ENCODE measurements at regions not wholly inside any gene's neighbourhood (a gene's known extent, or its start where the extent isn't known, plus 50 kb on each side); places are given as distances from the start of the nearest gene placed in this dataset.
"Not testable (repeated sequence)": the region's sequence is repeated elsewhere in the genome, so short reads cannot be mapped to it uniquely, and the experiment has no call there.

- DNase-seq (ENCODE audit: low spot score), result not testable (repeated sequence)
Observed at GRCh38 chr16:10272250-10272854, 90.1 kb upstream of the GRIN2A start.

GRCh38 chr16:10275214-10275996 is 93.2 kb upstream of the GRIN2A start:
- DNase-seq (ENCODE audit: low spot score), result not testable (repeated sequence)

- DNase-seq (ENCODE audit: low spot score), result no peak
Observed at GRCh38 chr16:10277597-10277996, 95.4 kb upstream of the GRIN2A start.

GRCh38 chr16:10280262-10281170 is 98.3 kb upstream of the GRIN2A start:
- DNase-seq (ENCODE audit: low spot score), result no peak

- DNase-seq (ENCODE audit: low spot score), result no peak
Observed at GRCh38 chr16:10282367-10282766, 100.1 kb upstream of the GRIN2A start.

- not testable (repeated sequence) for DNase-seq (ENCODE audit: low spot score)
Observed at GRCh38 chr16:10283246-10283645, 101.0 kb upstream of the GRIN2A start.

GRCh38 chr16:10290467-10291105 is 95.3 kb upstream of the ATF7IP2 start:
- DNase-seq (ENCODE audit: low spot score), result not testable (repeated sequence)

- not testable (repeated sequence) for DNase-seq (ENCODE audit: low spot score)
Observed at GRCh38 chr16:10292197-10292596, 93.7 kb upstream of the ATF7IP2 start.

GRCh38 chr16:10292976-10293375 is 92.9 kb upstream of the ATF7IP2 start:
- not testable (repeated sequence) for DNase-seq (ENCODE audit: low spot score)

GRCh38 chr16:10294153-10294552 is 91.7 kb upstream of the ATF7IP2 start:
- not testable (repeated sequence) for DNase-seq (ENCODE audit: low spot score)

- no peak for DNase-seq (ENCODE audit: low spot score)
Observed at GRCh38 chr16:10296956-10297340, 88.9 kb upstream of the ATF7IP2 start.

- no peak for DNase-seq (ENCODE audit: low spot score)
Observed at GRCh38 chr16:10297341-10298006, 88.4 kb upstream of the ATF7IP2 start.

- no peak for DNase-seq (ENCODE audit: low spot score)
Observed at GRCh38 chr16:10300905-10301304, 85.0 kb upstream of the ATF7IP2 start.

GRCh38 chr16:10301547-10301946 is 84.3 kb upstream of the ATF7IP2 start:
- not testable (repeated sequence) for DNase-seq (ENCODE audit: low spot score)

GRCh38 chr16:10305912-10306311 is 79.9 kb upstream of the ATF7IP2 start:
- no peak for DNase-seq (ENCODE audit: low spot score)

- no peak for DNase-seq (ENCODE audit: low spot score)
Observed at GRCh38 chr16:10308305-10309193, 77.3 kb upstream of the ATF7IP2 start.

- no peak for DNase-seq (ENCODE audit: low spot score)
Observed at GRCh38 chr16:10309271-10309932, 76.5 kb upstream of the ATF7IP2 start.

GRCh38 chr16:10312008-10312407 is 73.9 kb upstream of the ATF7IP2 start:
- no peak for DNase-seq (ENCODE audit: low spot score)

GRCh38 chr16:10312784-10313724 is 72.8 kb upstream of the ATF7IP2 start:
- DNase-seq (ENCODE audit: low spot score), result no peak
